SK-N-SH (cell line): ENCODE measurements at regions not wholly inside any gene's neighbourhood (a gene's known extent, or its start where the extent isn't known, plus 50 kb on each side); places are given as distances from the start of the nearest gene placed in this dataset.

Experiments
- CTCF ChIA-PET: fragments of 300-600, 350-600 bp; formaldehyde crosslinking; extraction: SDS; loops from one replicate; lab custom pipeline; 2021; lab: Yijun Ruan, JAX
- POLR2A ChIA-PET: fragments of 350-600 bp; sonication (Branson Sonifier 250); formaldehyde crosslinking; extraction: SDS; loops from one replicate; lab custom pipeline; 2020; ENCODE audit warnings: antibody characterized with exemption, inconsistent platforms; lab: Yijun Ruan, JAX
- DNase-seq: peaks from one replicate; pipeline ENCODE4 v3.0.0; 2012
- H2AFZ ChIP-seq: fragments of 200-600 bp; sonication (generic); 2 replicates; pipeline ENCODE4 v1.8.1; 2016; ENCODE audit warnings: antibody characterized with exemption, mild to moderate bottlenecking, low read depth
- H3F3A ChIP-seq: fragments of 200-600 bp; sonication (generic); replicated peaks from 2 replicates; pipeline ENCODE3; 2016; ENCODE audit warnings: antibody characterized with exemption, mild to moderate bottlenecking; ENCODE audit not compliant: insufficient read depth
- H3K27ac ChIP-seq, 2 experiments: fragments of 200-500 bp in 1 of 2; fragments of 200-600 bp in 1 of 2; sonication (Bioruptor generic) in 1 of 2; sonication (generic), shearing (Covaris generic) in 1 of 2; 2 replicates each; pipeline versions ENCODE4 v1.5.1 to v1.6.1; 2014 to 2016; ENCODE audit warnings: low read depth in 2 of 2, inconsistent platforms in 1 of 2, low read length in 1 of 2, mild to moderate bottlenecking in 1 of 2, mixed read lengths in 1 of 2
- H3K27me3 ChIP-seq: fragments of 200-600 bp; sonication (generic), shearing (Covaris generic); 2 replicates; pipeline ENCODE4 v1.6.1; 2016; ENCODE audit warnings: mixed run types; ENCODE audit not compliant: insufficient read depth
- H3K36me3 ChIP-seq, 2 experiments: fragments of 200-500 bp in 1 of 2; fragments of 200-600 bp in 1 of 2; sonication (Bioruptor generic) in 1 of 2; sonication (generic) in 1 of 2; replicated peaks in 1 of 2; 2 replicates each; pipeline versions ENCODE3 to v1.5.1; 2014 to 2016; ENCODE audit warnings: low read length in 1 of 2, mild to moderate bottlenecking in 1 of 2; ENCODE audit not compliant: insufficient read depth in 2 of 2, control insufficient read depth in 1 of 2
- H3K4me1 ChIP-seq, 2 experiments: fragments of 200-500 bp in 1 of 2; fragments of 200-600 bp in 1 of 2; sonication (Bioruptor generic) in 1 of 2; sonication (generic), shearing (Covaris generic) in 1 of 2; 2 replicates each; pipeline versions ENCODE4 v1.5.1 to v1.6.1; 2014 to 2016; ENCODE audit warnings: low read depth in 1 of 2, low read length in 1 of 2, mixed run types in 1 of 2; ENCODE audit not compliant: insufficient read depth in 2 of 2, control insufficient read depth in 1 of 2
- H3K4me2 ChIP-seq: fragments of 200-600 bp; sonication (generic), shearing (Covaris generic); 2 replicates; pipeline ENCODE4 v1.6.1; 2017; ENCODE audit warnings: mixed run types
- H3K4me3 ChIP-seq, 2 experiments: fragments of 200-500 bp in 1 of 2; fragments of 200-600 bp in 1 of 2; sonication (Bioruptor generic) in 1 of 2; sonication (generic), shearing (Covaris generic) in 1 of 2; 2 replicates each; pipeline versions ENCODE4 v1.5.1 to v1.8.1; 2014 to 2016; ENCODE audit warnings: low read depth in 2 of 2, inconsistent platforms in 1 of 2, low read length in 1 of 2, mild to moderate bottlenecking in 1 of 2, mixed read lengths in 1 of 2, moderate library complexity in 1 of 2
- H3K79me2 ChIP-seq: fragments of 200-600 bp; sonication (generic); 2 replicates; pipeline ENCODE4 v1.8.1; 2017; ENCODE audit warnings: mild to moderate bottlenecking; ENCODE audit not compliant: insufficient read depth
- H3K9ac ChIP-seq: fragments of 200-600 bp; sonication (generic); 2 replicates; pipeline ENCODE4 v1.6.1; 2017; ENCODE audit warnings: mixed run types
- H3K9me2 ChIP-seq: fragments of 200-600 bp; sonication (generic); 2 replicates; pipeline ENCODE4 v1.6.1; 2017; ENCODE audit warnings: mixed run types
- H3K9me3 ChIP-seq: fragments of 200-600 bp; sonication (generic); 2 replicates; pipeline ENCODE4 v1.6.1; 2017; ENCODE audit warnings: mixed run types, mild to moderate bottlenecking, moderate library complexity
- H4K20me1 ChIP-seq: fragments of 200-600 bp; sonication (generic); 2 replicates; pipeline ENCODE4 v1.6.1; 2017; ENCODE audit warnings: mild to moderate bottlenecking, mixed run types; ENCODE audit not compliant: insufficient read depth
- ELF1 ChIP-seq: IDR thresholded peaks from 2 replicates; pipeline ENCODE4 v1.4.0; 2012
- EP300 ChIP-seq, 2 experiments: IDR thresholded peaks; 2 replicates each; pipeline versions ENCODE4 v1.4.0 to v1.6.1; 2012; ENCODE audit warnings: borderline replicate concordance in 1 of 2, low read depth in 1 of 2, low read length in 1 of 2
- FOXJ3 ChIP-seq: sonication (generic); formaldehyde crosslinking; IDR thresholded peaks from 2 replicates; pipeline ENCODE4 v1.5.1; 2020; ENCODE audit warnings: mild to moderate bottlenecking, missing genetic modification reagents
- GATA2 ChIP-seq: sonication (generic); formaldehyde crosslinking; IDR thresholded peaks from 2 replicates; pipeline ENCODE4 v1.5.0; 2020; ENCODE audit warnings: mild to moderate bottlenecking, missing genetic modification reagents
- IRF3 ChIP-seq: fragments of 150-350 bp; IDR thresholded peaks from 2 replicates; pipeline ENCODE4 v1.6.1; 2016; ENCODE audit warnings: mild to moderate bottlenecking, low read depth, low read length
- JUND ChIP-seq: IDR thresholded peaks from 2 replicates; pipeline ENCODE4 v1.4.0; 2012
- MEF2A ChIP-seq: IDR thresholded peaks from 2 replicates; pipeline ENCODE4 v1.4.0; 2012; ENCODE audit warnings: low read depth, borderline replicate concordance
- NFIC ChIP-seq: IDR thresholded peaks from 2 replicates; pipeline ENCODE4 v1.4.0; 2012; ENCODE audit warnings: borderline replicate concordance
- RCOR1 ChIP-seq: fragments of 150-350 bp; IDR thresholded peaks from 2 replicates; pipeline ENCODE4 v1.6.1; 2017; ENCODE audit warnings: antibody characterized with exemption, low read length
- TEAD4 ChIP-seq: IDR thresholded peaks from 2 replicates; pipeline ENCODE4 v1.4.0; 2012; ENCODE audit warnings: mild to moderate bottlenecking, borderline replicate concordance; ENCODE audit not compliant: insufficient read depth
- YY1 ChIP-seq: IDR thresholded peaks from 2 replicates; pipeline ENCODE4 v1.4.0; 2012; ENCODE audit warnings: low read depth, mild to moderate bottlenecking
- ZBTB33 ChIP-seq: IDR thresholded peaks from 2 replicates; pipeline ENCODE4 v1.4.0; 2012; ENCODE audit warnings: low read depth, borderline replicate concordance
- WGBS: methylation state at CpG from one replicate; pipeline ENCODE4 v1.1.6; 2017; ENCODE audit warnings: low lambda C conversion rate; 5-methylcytosine and 5-hydroxymethylcytosine counted together
- TF ChIP-seq, protein P1 (sequence below): fragments of 150-350 bp; IDR thresholded peaks from 2 replicates; pipeline ENCODE4 v1.6.1; 2017; ENCODE audit warnings: antibody characterized with exemption, low read length, low read depth, borderline replicate concordance
- TF ChIP-seq, protein P2 (sequence below): IDR thresholded peaks from 2 replicates; pipeline ENCODE4 v1.4.0; 2012; ENCODE audit warnings: low read depth, borderline replicate concordance
- TF ChIP-seq, protein P3 (sequence below): IDR thresholded peaks from 2 replicates; pipeline ENCODE4 v1.4.0; 2012; ENCODE audit warnings: low read depth
- TF ChIP-seq, protein P4 (sequence below): fragments of 200-600 bp; sonication (generic); IDR thresholded peaks from 2 replicates; pipeline ENCODE4 v1.6.1; 2017; ENCODE audit warnings: antibody characterized with exemption, mild to moderate bottlenecking, moderate library complexity

GRCh38 chr15:66891776-66892175 lies 173.6 kb upstream of the SMAD3 start:
- 51% methylated on average over 2 of the region's 2 CpGs for WGBS
- Histone ChIP-seq H3K4me3 (no peak overlapping the region), H3K9me3 (no peaks in the 10 kb centered on the region; the same call in 1 of the 2 replicates), H3K9ac (no peak overlapping the region), H3K36me3 (peaks cover 0 to 7% of the 10 kb centered on the region in 2 experiments), H3K4me1 (peaks cover 4 to 7% of the 10 kb centered on the region in 2 experiments; a peak in 2 of 4 replicates), H4K20me1 (no peaks in the 10 kb centered on the region), H3K9me2 (no peaks in the 10 kb centered on the region), H3F3A (no peaks in the 10 kb centered on the region), H2AFZ (no peak overlapping the region), H3K4me2 (no peak overlapping the region), H3K27me3 (no peaks in the 10 kb centered on the region), H3K27ac (no peak overlapping the region), H3K79me2 (no peaks in the 10 kb centered on the region)
- TF ChIP-seq, protein P1, sequence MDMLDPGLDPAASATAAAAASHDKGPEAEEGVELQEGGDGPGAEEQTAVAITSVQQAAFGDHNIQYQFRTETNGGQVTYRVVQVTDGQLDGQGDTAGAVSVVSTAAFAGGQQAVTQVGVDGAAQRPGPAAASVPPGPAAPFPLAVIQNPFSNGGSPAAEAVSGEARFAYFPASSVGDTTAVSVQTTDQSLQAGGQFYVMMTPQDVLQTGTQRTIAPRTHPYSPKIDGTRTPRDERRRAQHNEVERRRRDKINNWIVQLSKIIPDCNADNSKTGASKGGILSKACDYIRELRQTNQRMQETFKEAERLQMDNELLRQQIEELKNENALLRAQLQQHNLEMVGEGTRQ, result no peak
- TF ChIP-seq EP300 (IDR thresholded peaks at IDR 0.05; ENCODE audit: borderline replicate concordance in 1 of 2, low read depth in 1 of 2, low read length in 1 of 2), result peak in 1 of 2 experiments; percentile 45; a peak in 1 of 4 replicates
- peak; percentile 46; the same call in 1 of the 2 replicates for TF ChIP-seq GATA2 (CRISPR knock-in tag)
- TF ChIP-seq, protein P2, sequence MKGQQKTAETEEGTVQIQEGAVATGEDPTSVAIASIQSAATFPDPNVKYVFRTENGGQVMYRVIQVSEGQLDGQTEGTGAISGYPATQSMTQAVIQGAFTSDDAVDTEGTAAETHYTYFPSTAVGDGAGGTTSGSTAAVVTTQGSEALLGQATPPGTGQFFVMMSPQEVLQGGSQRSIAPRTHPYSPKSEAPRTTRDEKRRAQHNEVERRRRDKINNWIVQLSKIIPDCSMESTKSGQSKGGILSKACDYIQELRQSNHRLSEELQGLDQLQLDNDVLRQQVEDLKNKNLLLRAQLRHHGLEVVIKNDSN, result no peak
- CTCF ChIA-PET, result no interaction called here
- POLR2A ChIA-PET, result no interaction called here
- no peak for DNase-seq

DNA sequence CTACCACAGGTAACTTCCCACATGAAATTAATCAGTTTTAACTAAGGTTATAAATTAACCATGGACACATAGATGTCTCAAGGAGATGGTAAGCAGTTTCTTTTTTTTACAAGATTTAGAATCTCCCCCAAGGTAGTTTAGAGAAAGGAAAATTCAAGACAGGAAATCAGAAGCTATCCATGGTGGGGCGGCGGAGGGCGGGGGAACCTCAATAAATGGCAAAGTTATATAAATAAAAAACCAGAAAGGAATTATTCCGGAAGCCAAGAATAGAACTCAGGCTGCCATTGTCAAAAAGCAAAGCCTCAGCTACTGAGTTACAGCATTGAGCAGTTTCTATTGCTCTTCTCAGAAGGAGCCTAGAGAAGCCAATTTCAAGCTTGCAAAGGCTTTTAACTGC lies 172.1 kb upstream of the SMAD3 start:
- no peaks in the 10 kb centered on the region for H3K9me2 ChIP-seq
- H3K79me2 ChIP-seq, result no peaks in the 10 kb centered on the region
- DNase-seq, result no peak
- peaks cover 0 to 7% of the 10 kb centered on the region in 2 experiments for H3K36me3 ChIP-seq
- no peaks in the 10 kb centered on the region for H4K20me1 ChIP-seq
- no peak for TF ChIP-seq NFIC
- TF ChIP-seq, protein P3, sequence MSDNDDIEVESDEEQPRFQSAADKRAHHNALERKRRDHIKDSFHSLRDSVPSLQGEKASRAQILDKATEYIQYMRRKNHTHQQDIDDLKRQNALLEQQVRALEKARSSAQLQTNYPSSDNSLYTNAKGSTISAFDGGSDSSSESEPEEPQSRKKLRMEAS, result no peak
- no peak for TF ChIP-seq YY1
- TF ChIP-seq, protein P4, sequence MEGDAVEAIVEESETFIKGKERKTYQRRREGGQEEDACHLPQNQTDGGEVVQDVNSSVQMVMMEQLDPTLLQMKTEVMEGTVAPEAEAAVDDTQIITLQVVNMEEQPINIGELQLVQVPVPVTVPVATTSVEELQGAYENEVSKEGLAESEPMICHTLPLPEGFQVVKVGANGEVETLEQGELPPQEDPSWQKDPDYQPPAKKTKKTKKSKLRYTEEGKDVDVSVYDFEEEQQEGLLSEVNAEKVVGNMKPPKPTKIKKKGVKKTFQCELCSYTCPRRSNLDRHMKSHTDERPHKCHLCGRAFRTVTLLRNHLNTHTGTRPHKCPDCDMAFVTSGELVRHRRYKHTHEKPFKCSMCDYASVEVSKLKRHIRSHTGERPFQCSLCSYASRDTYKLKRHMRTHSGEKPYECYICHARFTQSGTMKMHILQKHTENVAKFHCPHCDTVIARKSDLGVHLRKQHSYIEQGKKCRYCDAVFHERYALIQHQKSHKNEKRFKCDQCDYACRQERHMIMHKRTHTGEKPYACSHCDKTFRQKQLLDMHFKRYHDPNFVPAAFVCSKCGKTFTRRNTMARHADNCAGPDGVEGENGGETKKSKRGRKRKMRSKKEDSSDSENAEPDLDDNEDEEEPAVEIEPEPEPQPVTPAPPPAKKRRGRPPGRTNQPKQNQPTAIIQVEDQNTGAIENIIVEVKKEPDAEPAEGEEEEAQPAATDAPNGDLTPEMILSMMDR, result no peak
- no peak for TF ChIP-seq ZBTB33
- TF ChIP-seq TEAD4, result no peak
- no peak for TF ChIP-seq RCOR1
- TF ChIP-seq IRF3, result no peak
- TF ChIP-seq ELF1, result no peak
- no peak for TF ChIP-seq MEF2A
- no peak for TF ChIP-seq JUND
- TF ChIP-seq FOXJ3 (CRISPR knock-in tag), result no peak
- POLR2A ChIA-PET, result no interaction called here
- no peak overlapping the region for H3K27ac ChIP-seq
- H3K4me3 ChIP-seq, result no peak overlapping the region
- 97% methylated on average over 4 of the region's 4 CpGs for WGBS
- CTCF ChIA-PET, result interaction anchor here (1.4 to 1.8 kb wide), 2 partner anchors 10 to 11 kb away, joined by 4 read pairs; no protein-coding TSS in a partner anchor
- no peaks in the 10 kb centered on the region for H3F3A ChIP-seq
- no peaks in the 10 kb centered on the region for H3K27me3 ChIP-seq
- no peak overlapping the region for H3K4me2 ChIP-seq
- H3K4me1 ChIP-seq, result peaks cover 6 to 7% of the 10 kb centered on the region in 2 experiments; a peak in 2 of 4 replicates
- no peak overlapping the region for H2AFZ ChIP-seq
- no peak overlapping the region for H3K9ac ChIP-seq
- no peaks in the 10 kb centered on the region; the same call in 1 of the 2 replicates for H3K9me3 ChIP-seq
